MM.1S (cell line): ENCODE measurements at regions not wholly inside any gene's neighbourhood (a gene's known extent, or its start where the extent isn't known, plus 50 kb on each side); places are given as distances from the start of the nearest gene placed in this dataset.

Experiments
- DNase-seq: peaks from one replicate; pipeline ENCODE4 v3.0.0-alpha.2; 2015
- H2AFZ ChIP-seq: fragments of 300-600 bp; sonication (generic); 2 replicates; pipeline ENCODE4 v1.6.0; 2016; ENCODE audit warnings: antibody characterized with exemption, low read length
- H3F3A ChIP-seq: fragments of 300-600 bp; sonication (generic); 2 replicates; pipeline ENCODE4 v1.6.1; 2016; ENCODE audit warnings: mild to moderate bottlenecking, antibody characterized with exemption, low read length, moderate library complexity, mixed read lengths; ENCODE audit not compliant: insufficient read depth
- H3K27ac ChIP-seq: fragments of 300-600 bp; sonication (generic); 2 replicates; pipeline ENCODE4 v1.5.1; 2016; ENCODE audit warnings: mild to moderate bottlenecking, low read length
- H3K27me3 ChIP-seq: fragments of 300-600 bp; sonication (generic); replicated peaks from 2 replicates; pipeline ENCODE4 v1.6.0; 2016; ENCODE audit warnings: low read length; ENCODE audit not compliant: insufficient read depth
- H3K36me3 ChIP-seq: fragments of 300-600 bp; sonication (generic); replicated peaks from 2 replicates; pipeline ENCODE4 v1.6.1; 2016; ENCODE audit warnings: mild to moderate bottlenecking, low read length, mixed read lengths; ENCODE audit not compliant: insufficient read depth
- H3K4me1 ChIP-seq: fragments of 300-600 bp; sonication (generic); 2 replicates; pipeline ENCODE4 v1.6.1; 2016; ENCODE audit warnings: low read length, mixed read lengths
- H3K4me2 ChIP-seq: fragments of 300-600 bp; sonication (generic); 2 replicates; pipeline ENCODE4 v1.6.0; 2016; ENCODE audit warnings: low read depth, low read length
- H3K4me3 ChIP-seq: fragments of 300-600 bp; sonication (generic); 2 replicates; pipeline ENCODE4 v1.5.1; 2016; ENCODE audit warnings: low read length, mixed read lengths
- H3K79me2 ChIP-seq: fragments of 300-600 bp; sonication (generic); 2 replicates; pipeline ENCODE4 v1.6.1; 2016; ENCODE audit warnings: mixed run types, low read length, mixed read lengths
- H3K9ac ChIP-seq: fragments of 300-600 bp; sonication (generic); 2 replicates; pipeline ENCODE4 v1.6.1; 2016; ENCODE audit warnings: low read length, mixed read lengths
- H3K9me2 ChIP-seq: fragments of 300-600 bp; sonication (generic); replicated peaks from 2 replicates; pipeline ENCODE4 v1.6.1; 2016; ENCODE audit warnings: mild to moderate bottlenecking, low read length, mixed read lengths; ENCODE audit not compliant: insufficient read depth
- H3K9me3 ChIP-seq: fragments of 300-600 bp; sonication (generic); replicated peaks from 2 replicates; pipeline ENCODE4 v1.6.1; 2016; ENCODE audit warnings: mild to moderate bottlenecking, low read length, mixed read lengths; ENCODE audit not compliant: insufficient read depth
- H4K20me1 ChIP-seq: fragments of 300-600 bp; sonication (generic); 2 replicates; pipeline ENCODE4 v1.6.1; 2016; ENCODE audit warnings: mild to moderate bottlenecking, low read length, moderate library complexity, mixed read lengths; ENCODE audit not compliant: insufficient read depth
- CTCF ChIP-seq: fragments of 300-600 bp; sonication (generic); IDR thresholded peaks from 2 replicates; pipeline ENCODE4 v1.5.1; 2016; ENCODE audit warnings: antibody characterized with exemption, low read length, mixed read lengths
- EZH2 ChIP-seq: fragments of 300-600 bp; sonication (generic); optimal IDR thresholded peaks from 2 replicates; pipeline ENCODE3; 2017; ENCODE audit warnings: low read depth, mild to moderate bottlenecking, antibody characterized with exemption, low read length, mixed read lengths
- EZH2phosphoT487 ChIP-seq: fragments of 300-600 bp; sonication (generic); IDR thresholded peaks from 2 replicates; pipeline ENCODE4 v1.6.1; 2018; ENCODE audit warnings: antibody characterized with exemption, low read length

GRCh38 chr11:115693002-115693401 is 188.8 kb upstream of the CADM1 start:
- Histone ChIP-seq H3K4me2 (no peak overlapping the region), H3K27ac (no peak overlapping the region), H3K9me2 (no peaks in the 10 kb centered on the region), H4K20me1 (no peaks in the 10 kb centered on the region), H3K79me2 (no peaks in the 10 kb centered on the region), H2AFZ (no peak overlapping the region), H3K9me3 (no peaks in the 10 kb centered on the region), H3K27me3 (no peaks in the 10 kb centered on the region), H3K4me3 (no peak overlapping the region), H3K4me1 (no peaks in the 10 kb centered on the region), H3F3A (no peaks in the 10 kb centered on the region), H3K9ac (no peak overlapping the region), H3K36me3 (no peaks in the 10 kb centered on the region)
- no peak for TF ChIP-seq EZH2
- no peak for TF ChIP-seq EZH2phosphoT487
- TF ChIP-seq CTCF: no peak
- DNase-seq: no peak

- H3K9ac ChIP-seq: no peak overlapping the region
- no peak for DNase-seq
- no peaks in the 10 kb centered on the region for H4K20me1 ChIP-seq
- H3F3A ChIP-seq: no peaks in the 10 kb centered on the region
- no peak overlapping the region for H3K4me2 ChIP-seq
- no peaks in the 10 kb centered on the region for H3K9me2 ChIP-seq
- no peaks in the 10 kb centered on the region for H3K9me3 ChIP-seq
- no peaks in the 10 kb centered on the region for H3K36me3 ChIP-seq
- no peak overlapping the region for H3K27ac ChIP-seq
- no peak overlapping the region for H3K4me3 ChIP-seq
- no peaks in the 10 kb centered on the region for H3K4me1 ChIP-seq
- no peak overlapping the region for H2AFZ ChIP-seq
- TF ChIP-seq CTCF (no peak), EZH2 (no peak), EZH2phosphoT487 (no peak)
- H3K79me2 ChIP-seq: no peaks in the 10 kb centered on the region
- no peaks in the 10 kb centered on the region for H3K27me3 ChIP-seq
These were observed 186.8 kb upstream of the CADM1 start for GRCh38 chr11:115691030-115691429.

DNA sequence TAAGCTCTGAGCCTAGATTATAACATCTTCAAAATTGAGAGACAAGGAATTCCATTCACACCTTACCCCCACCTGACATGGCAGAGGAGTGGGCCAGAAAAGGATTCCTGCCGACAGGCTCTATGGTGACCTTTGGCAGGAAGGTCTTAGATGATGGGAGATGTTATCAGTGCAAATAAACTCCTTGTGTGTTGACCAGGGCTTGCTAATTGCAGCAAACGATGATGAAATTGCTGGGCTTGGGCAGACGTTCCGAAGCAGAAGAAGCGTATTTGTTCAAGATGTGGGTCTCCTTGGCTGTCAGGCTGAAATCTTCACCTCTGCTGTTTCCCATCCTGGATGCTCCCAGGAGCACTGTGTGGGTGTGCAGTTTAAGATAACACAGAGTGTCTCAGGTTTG is 183.7 kb upstream of the CADM1 start:
- DNase-seq: no peak
- no peaks in the 10 kb centered on the region for H3F3A ChIP-seq
- no peaks in the 10 kb centered on the region for H3K36me3 ChIP-seq
- H3K9me3 ChIP-seq: no peaks in the 10 kb centered on the region
- H2AFZ ChIP-seq: no peak overlapping the region
- no peaks in the 10 kb centered on the region for H3K79me2 ChIP-seq
- H4K20me1 ChIP-seq: no peaks in the 10 kb centered on the region
- H3K4me3 ChIP-seq: no peak overlapping the region
- no peak overlapping the region for H3K4me2 ChIP-seq
- no peak overlapping the region for H3K27ac ChIP-seq
- no peak overlapping the region for H3K9ac ChIP-seq
- H3K4me1 ChIP-seq: no peaks in the 10 kb centered on the region
- H3K9me2 ChIP-seq: no peaks in the 10 kb centered on the region
- no peaks in the 10 kb centered on the region for H3K27me3 ChIP-seq
- TF ChIP-seq EZH2phosphoT487 (no peak), EZH2 (no peak), CTCF (no peak)
